ENCODE measurements at regions not wholly inside any gene's neighbourhood (a gene's known extent, or its start where the extent isn't known, plus 50 kb on each side); places are given as distances from the start of the nearest gene placed in this dataset.

- TF ChIP-seq NFIC (IDR thresholded peaks at IDR 0.05; ENCODE audit: borderline replicate concordance) (no peak), EP300 (IDR thresholded peaks at IDR 0.05; ENCODE audit: borderline replicate concordance in 1 of 2, low read depth in 1 of 2, low read length in 1 of 2) (no peak), PBX3 (IDR thresholded peaks at IDR 0.05) (no peak), RFX5 (IDR thresholded peaks at IDR 0.05; ENCODE audit: low read length) (no peak), ZBTB33 (IDR thresholded peaks at IDR 0.05; ENCODE audit: borderline replicate concordance, low read depth) (no peak), GATA2 (CRISPR knock-in tag; IDR thresholded peaks at IDR 0.05) (no peak)
- TF ChIP-seq, protein P1, sequence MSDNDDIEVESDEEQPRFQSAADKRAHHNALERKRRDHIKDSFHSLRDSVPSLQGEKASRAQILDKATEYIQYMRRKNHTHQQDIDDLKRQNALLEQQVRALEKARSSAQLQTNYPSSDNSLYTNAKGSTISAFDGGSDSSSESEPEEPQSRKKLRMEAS (IDR thresholded peaks at IDR 0.05; ENCODE audit: low read depth): no peak
- TF ChIP-seq, protein P2, sequence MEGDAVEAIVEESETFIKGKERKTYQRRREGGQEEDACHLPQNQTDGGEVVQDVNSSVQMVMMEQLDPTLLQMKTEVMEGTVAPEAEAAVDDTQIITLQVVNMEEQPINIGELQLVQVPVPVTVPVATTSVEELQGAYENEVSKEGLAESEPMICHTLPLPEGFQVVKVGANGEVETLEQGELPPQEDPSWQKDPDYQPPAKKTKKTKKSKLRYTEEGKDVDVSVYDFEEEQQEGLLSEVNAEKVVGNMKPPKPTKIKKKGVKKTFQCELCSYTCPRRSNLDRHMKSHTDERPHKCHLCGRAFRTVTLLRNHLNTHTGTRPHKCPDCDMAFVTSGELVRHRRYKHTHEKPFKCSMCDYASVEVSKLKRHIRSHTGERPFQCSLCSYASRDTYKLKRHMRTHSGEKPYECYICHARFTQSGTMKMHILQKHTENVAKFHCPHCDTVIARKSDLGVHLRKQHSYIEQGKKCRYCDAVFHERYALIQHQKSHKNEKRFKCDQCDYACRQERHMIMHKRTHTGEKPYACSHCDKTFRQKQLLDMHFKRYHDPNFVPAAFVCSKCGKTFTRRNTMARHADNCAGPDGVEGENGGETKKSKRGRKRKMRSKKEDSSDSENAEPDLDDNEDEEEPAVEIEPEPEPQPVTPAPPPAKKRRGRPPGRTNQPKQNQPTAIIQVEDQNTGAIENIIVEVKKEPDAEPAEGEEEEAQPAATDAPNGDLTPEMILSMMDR (IDR thresholded peaks at IDR 0.05): no peak
- H3K4me2 ChIP-seq: peak overlapping the region; percentile 44; the same call in 1 of the 2 replicates
- peaks cover 50% of the 10 kb centered on the region for H3K27me3 ChIP-seq (ENCODE audit: insufficient read depth)
- no peaks in the 10 kb centered on the region for H4K20me1 ChIP-seq (ENCODE audit: insufficient read depth)
- H3K4me1 ChIP-seq (ENCODE audit: control insufficient read depth in 1 of 2, insufficient read depth in 2 of 2, low read depth in 1 of 2, low read length in 1 of 2): peaks cover 0 to 3% of the 10 kb centered on the region in 2 experiments; a peak in 1 of 4 replicates
- H3K9ac ChIP-seq: no peak overlapping the region
- peaks cover 4% of the 10 kb centered on the region for H3F3A ChIP-seq (replicated peaks; ENCODE audit: insufficient read depth)
- POLR2A ChIA-PET: no interaction called here
- no peak for DNase-seq
- H3K27ac ChIP-seq (ENCODE audit: low read depth in 2 of 2, low read length in 1 of 2): no peak overlapping the region
- H3K9me3 ChIP-seq: no peaks in the 10 kb centered on the region
- H2AFZ ChIP-seq (ENCODE audit: low read depth): peak overlapping the region; percentile 17; the same call in 1 of the 2 replicates
- 0% methylated on average over 3 of the region's 3 CpGs for WGBS (ENCODE audit: low lambda C conversion rate)
- H3K9me2 ChIP-seq: no peaks in the 10 kb centered on the region
- CTCF ChIA-PET: interaction anchor here (0.6 to 2.1 kb wide), 13 partner anchors 9 to 471 kb away, joined by 3 to 9 read pairs (median 5); partner anchors contain the start of gene SNX18
- no peaks in the 10 kb centered on the region for H3K36me3 ChIP-seq (replicated peaks in 1 of 2; ENCODE audit: control insufficient read depth in 1 of 2, insufficient read depth in 2 of 2, low read length in 1 of 2)
- H3K79me2 ChIP-seq (ENCODE audit: insufficient read depth): no peaks in the 10 kb centered on the region
- H3K4me3 ChIP-seq (ENCODE audit: low read depth in 2 of 2, low read length in 1 of 2): no peak overlapping the region
Measured at GRCh38 chr5:54894957-54895815, 90.2 kb downstream of the ESM1 start.

- Histone ChIP-seq H3K4me1 (ENCODE audit: control insufficient read depth in 1 of 2, insufficient read depth in 2 of 2, low read depth in 1 of 2, low read length in 1 of 2) (peaks cover 0 to 7% of the 10 kb centered on the region in 2 experiments; a peak in 1 of 4 replicates), H3K79me2 (ENCODE audit: insufficient read depth) (no peaks in the 10 kb centered on the region), H3K4me3 (ENCODE audit: low read depth in 2 of 2, low read length in 1 of 2) (no peak overlapping the region), H3K36me3 (replicated peaks in 1 of 2; ENCODE audit: control insufficient read depth in 1 of 2, insufficient read depth in 2 of 2, low read length in 1 of 2) (no peaks in the 10 kb centered on the region), H3K9ac (no peak overlapping the region), H3K9me3 (no peaks in the 10 kb centered on the region), H3K4me2 (no peak overlapping the region), H3K9me2 (no peaks in the 10 kb centered on the region), H3K27ac (ENCODE audit: low read depth in 2 of 2, low read length in 1 of 2) (no peak overlapping the region), H4K20me1 (ENCODE audit: insufficient read depth) (no peaks in the 10 kb centered on the region), H3K27me3 (ENCODE audit: insufficient read depth) (peaks cover 31% of the 10 kb centered on the region; the same call in 1 of the 2 replicates), H3F3A (replicated peaks; ENCODE audit: insufficient read depth) (no peaks in the 10 kb centered on the region), H2AFZ (ENCODE audit: low read depth) (no peak overlapping the region)
- ChIA-PET POLR2A (no interaction called here), CTCF (interaction anchor here (0.7 to 2.0 kb wide), 4 partner anchors 8 to 373 kb away, joined by 3 to 9 read pairs (median 6); partner anchors contain the start of gene SNX18)
- no peak for DNase-seq
- 16% methylated on average over 1 of the region's 1 CpG for WGBS (ENCODE audit: low lambda C conversion rate)
- TF ChIP-seq RAD21 (IDR thresholded peaks at IDR 0.05; ENCODE audit: low read length): no peak
- 0 out of 2 replicates have a peak, but pooled peaks have one; percentile 10 for TF ChIP-seq TEAD4 (IDR thresholded peaks at IDR 0.05; ENCODE audit: borderline replicate concordance, insufficient read depth)
- peak; percentile 64 for TF ChIP-seq NFIC (IDR thresholded peaks at IDR 0.05; ENCODE audit: borderline replicate concordance)
- TF ChIP-seq MXI1 (IDR thresholded peaks at IDR 0.05; ENCODE audit: low read depth, low read length): no peak
- no peak for TF ChIP-seq POLR2AphosphoS5 (IDR thresholded peaks at IDR 0.05; ENCODE audit: low read depth, low read length)
- no peak for TF ChIP-seq ZBTB33 (IDR thresholded peaks at IDR 0.05; ENCODE audit: borderline replicate concordance, low read depth)
- no peak for TF ChIP-seq USF1 (IDR thresholded peaks at IDR 0.05; ENCODE audit: borderline replicate concordance, low read depth)
Measured at GRCh38 chr5:54889826-54890225, 95.6 kb downstream of the ESM1 start.

All from SK-N-SH (cell line).